Right cardiac atrium (tissue), 5 donors: ENCODE measurements at regions not wholly inside any gene's neighbourhood (a gene's known extent, or its start where the extent isn't known, plus 50 kb on each side); places are given as distances from the start of the nearest gene placed in this dataset.

Experiments used
- ATAC-seq, 2 donors: fragments of 200-7000 bp; cut with Tn5 transposase; one replicate each; pipeline versions ENCODE4 v1.8.0 to v1.9.1; 2020; ENCODE audit warnings: moderate library complexity in 2 of 2, mild to moderate bottlenecking in 1 of 2
- DNase-seq, 3 donors: peaks; one replicate each; pipeline ENCODE4 v3.0.0-alpha.2; 2020
- H3K27ac ChIP-seq: one replicate; pipeline ENCODE4 v1.5.1; 2013; ENCODE audit warnings: mild to moderate bottlenecking, low read length, control low read depth, moderate library complexity
- H3K27me3 ChIP-seq: one replicate; pipeline ENCODE4 v1.6.1; 2013; ENCODE audit not compliant: control insufficient read depth, insufficient read depth
- H3K4me1 ChIP-seq: one replicate; pipeline ENCODE4 v1.6.1; 2013; ENCODE audit warnings: low read length; ENCODE audit not compliant: control insufficient read depth, insufficient read depth
- H3K4me3 ChIP-seq: one replicate; pipeline ENCODE4 v1.5.1; 2013; ENCODE audit warnings: low read length, control low read depth
- H3K9me3 ChIP-seq: one replicate; pipeline ENCODE4 v1.6.1; 2013; ENCODE audit warnings: low read length; ENCODE audit not compliant: control insufficient read depth
- WGBS: extraction: QIAGEN DNeasy Blood & Tissue Kit; methylation state at CpG from one replicate; pipeline ENCODE4 v1.1.7; 2013; 5-methylcytosine and 5-hydroxymethylcytosine counted together
- intact Hi-C, 4 donors: fragments of 100-400 bp; cut with DNase I; formaldehyde crosslinking; loops; one replicate each; pipeline versions ENCODE4 v1.11.0 to v1.14.0; 2022 to 2023
- donor health status: healthy with polysubstance abuse.
- donor health status: DM: no; HTN: yes; CAD: no.
- donor health status: DM: no; HTN: no; CAD: no.
- donor health status: DM: no; HTN: yes; CAD: no; lungs with severe emphysema.
- donor health status: DM: yes; HTN: yes; CAD: no.

DNA sequence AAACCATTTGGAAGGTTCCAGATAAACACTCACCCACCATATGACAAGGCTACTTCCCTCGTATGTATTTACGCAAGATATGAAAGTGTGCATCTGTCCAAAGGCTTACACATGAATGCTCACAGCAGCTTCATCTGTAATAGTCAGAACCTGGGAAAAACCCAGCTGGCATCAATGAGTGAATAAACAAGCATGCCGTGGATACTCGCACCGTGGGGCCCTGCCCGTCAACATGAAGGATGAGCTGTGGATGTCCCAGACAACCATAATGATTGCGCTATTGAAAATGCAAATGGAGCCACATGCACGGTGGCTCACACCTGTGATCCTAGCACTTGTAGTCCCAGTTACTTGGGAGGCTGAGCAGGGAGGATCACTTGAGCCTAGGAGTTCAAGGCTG is 60.6 kb upstream of the FCN1 start:
- DNase-seq (no peak), ATAC-seq (no peak)
- intact Hi-C loops: loop anchor here in 1 of 4 donors (5.0 kb wide), 1 partner anchor 276 kb away; no protein-coding TSS in a partner anchor
- no peak overlapping the region for H3K4me3 ChIP-seq
- H3K9me3 ChIP-seq: no peaks in the 10 kb centered on the region
- 86% methylated on average over 8 of the region's 8 CpGs for WGBS
- H3K27me3 ChIP-seq: no peaks in the 10 kb centered on the region
- H3K27ac ChIP-seq: no peak overlapping the region
- H3K4me1 ChIP-seq: peaks cover 2% of the 10 kb centered on the region

DNA sequence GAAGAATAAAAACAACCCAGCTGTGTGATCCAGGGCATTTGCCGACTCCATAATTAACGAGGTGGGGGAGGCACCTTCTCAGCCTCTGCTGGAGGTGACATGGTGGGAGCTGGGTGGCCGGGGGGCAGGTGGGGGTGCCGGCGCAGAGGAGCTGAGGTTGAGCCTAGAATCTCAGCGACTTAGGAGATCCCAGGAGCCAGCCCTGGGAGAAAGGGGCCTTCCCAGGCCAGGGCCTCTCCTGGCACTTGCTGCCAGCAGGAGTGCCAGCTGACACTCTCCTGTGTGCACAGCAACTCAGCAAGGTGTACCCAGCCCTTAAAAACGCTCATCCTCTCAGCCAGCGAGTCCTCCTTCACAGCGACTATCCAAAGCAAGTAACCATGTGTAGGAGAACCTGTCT is 62.8 kb upstream of the FCN1 start:
- no peaks in the 10 kb centered on the region for H3K9me3 ChIP-seq
- DNase-seq (no peak), ATAC-seq (no peak)
- H3K4me3 ChIP-seq: no peak overlapping the region
- 84% methylated on average over 9 of the region's 9 CpGs for WGBS
- peaks cover 2% of the 10 kb centered on the region for H3K4me1 ChIP-seq
- intact Hi-C loops: loop anchor here in 2 of 4 donors (5.0 to 10.0 kb wide), 3 partner anchors 196 to 286 kb away; no protein-coding TSS in a partner anchor
- H3K27ac ChIP-seq: no peak overlapping the region
- no peaks in the 10 kb centered on the region for H3K27me3 ChIP-seq

DNA sequence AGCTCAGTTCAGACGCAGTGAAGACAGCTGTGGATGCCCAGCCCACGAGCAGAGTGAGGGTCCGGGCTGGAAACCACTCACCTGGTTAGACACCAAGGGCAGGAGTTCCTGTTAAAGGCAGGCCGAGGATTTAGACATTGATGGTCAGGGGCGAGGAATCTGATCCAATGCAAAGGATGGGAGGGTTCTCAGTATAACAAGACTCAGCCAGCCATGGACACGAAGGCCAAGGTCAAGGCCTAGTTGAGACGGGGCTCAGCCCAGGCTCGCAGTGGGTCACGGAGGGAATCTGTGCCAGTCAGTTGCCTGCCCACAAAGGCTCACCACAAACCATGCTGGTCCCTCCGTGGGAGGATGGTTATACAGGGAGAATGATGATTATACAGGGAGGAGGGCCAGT is 63.3 kb upstream of the FCN1 start:
- H3K27me3 ChIP-seq: no peaks in the 10 kb centered on the region
- H3K4me3 ChIP-seq: no peak overlapping the region
- intact Hi-C loops: loop anchor here in 2 of 4 donors (5.0 to 10.0 kb wide), 3 partner anchors 196 to 286 kb away; no protein-coding TSS in a partner anchor
- DNase-seq (no peak), ATAC-seq (no peak)
- H3K4me1 ChIP-seq: peaks cover 2% of the 10 kb centered on the region
- H3K27ac ChIP-seq: no peak overlapping the region
- WGBS: 82% methylated on average over 10 of the region's 10 CpGs
- H3K9me3 ChIP-seq: no peaks in the 10 kb centered on the region

DNA sequence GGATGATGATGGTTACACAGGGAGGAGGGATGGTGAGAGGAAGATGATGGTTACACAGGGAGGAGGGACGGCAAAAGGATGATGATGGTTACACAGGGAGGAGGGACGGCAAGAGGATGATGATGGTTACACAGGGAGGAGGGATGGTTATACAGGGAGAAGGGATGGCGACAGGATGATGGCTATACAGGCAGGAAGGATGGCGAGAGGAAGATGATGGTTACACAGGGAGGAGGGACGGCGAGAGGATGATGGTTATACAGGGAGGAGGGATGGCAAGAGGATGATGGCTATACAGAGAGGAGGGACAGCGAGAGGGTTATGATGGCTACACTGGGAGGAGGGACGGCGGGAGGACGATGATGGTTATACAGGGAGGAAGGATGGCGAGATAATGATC is 64.1 kb upstream of the FCN1 start:
- no peaks in the 10 kb centered on the region for H3K9me3 ChIP-seq
- ATAC-seq: no peak
- intact Hi-C loops: loop anchor here in 2 of 4 donors (5.0 to 10.0 kb wide), 3 partner anchors 197 to 287 kb away; no protein-coding TSS in a partner anchor
- no peak overlapping the region for H3K4me3 ChIP-seq
- no peak overlapping the region for H3K27ac ChIP-seq
- peaks cover 2% of the 10 kb centered on the region for H3K4me1 ChIP-seq
- 94% methylated on average over 11 of the region's 11 CpGs for WGBS
- DNase-seq: no peak
- no peaks in the 10 kb centered on the region for H3K27me3 ChIP-seq

DNA sequence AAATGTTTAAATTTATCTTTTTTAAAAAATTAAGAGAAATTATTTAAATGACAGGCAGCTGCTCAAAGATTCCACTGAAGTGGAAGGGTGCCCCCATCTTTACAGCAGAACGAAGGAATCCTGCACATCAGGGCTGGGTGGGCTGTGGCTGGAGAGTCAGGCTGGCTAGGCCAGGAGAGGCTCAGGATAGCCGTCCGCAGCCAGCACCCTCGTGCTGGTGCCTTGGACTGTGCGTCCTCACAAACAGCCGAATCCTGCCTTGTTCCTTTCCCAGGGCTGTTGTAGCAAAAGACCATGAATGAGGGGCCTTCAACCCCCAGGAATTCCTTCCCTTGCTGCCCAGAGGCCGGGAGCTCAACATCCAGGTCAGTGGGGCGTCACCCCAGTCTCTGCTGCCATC is 64.6 kb upstream of the FCN1 start:
- DNase-seq: no peak
- 81% methylated on average over 8 of the region's 8 CpGs for WGBS
- H3K9me3 ChIP-seq: peaks cover 2% of the 10 kb centered on the region
- peaks cover 2% of the 10 kb centered on the region for H3K4me1 ChIP-seq
- no peaks in the 10 kb centered on the region for H3K27me3 ChIP-seq
- ATAC-seq: no peak
- intact Hi-C loops: loop anchor here in 2 of 4 donors (5.0 to 10.0 kb wide), 3 partner anchors 198 to 288 kb away; no protein-coding TSS in a partner anchor
- H3K4me3 ChIP-seq: no peak overlapping the region
- H3K27ac ChIP-seq: no peak overlapping the region

DNA sequence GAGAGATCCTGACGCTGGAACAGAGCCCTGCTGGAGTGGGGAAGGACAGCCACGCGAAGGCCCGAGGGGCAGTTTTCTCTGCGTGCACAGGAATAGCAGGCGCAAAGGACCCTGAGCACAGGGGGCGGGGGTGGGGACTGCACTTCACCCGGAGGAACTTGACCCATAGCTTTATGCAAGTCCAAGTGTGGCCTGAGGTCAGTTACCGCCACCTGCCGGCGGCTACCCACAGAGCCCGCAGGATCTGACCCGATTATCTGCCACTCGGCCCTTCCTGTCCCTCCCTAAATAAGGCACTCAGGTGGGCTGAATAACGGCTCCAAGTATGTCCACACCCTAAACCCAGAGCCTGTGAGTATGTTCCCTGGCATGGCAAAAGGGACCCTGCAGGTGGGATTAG is 65.4 kb upstream of the FCN1 start:
- ATAC-seq (peak; percentile 46 to 60), DNase-seq (peak; percentile 40 to 82 (median 77))
- Histone ChIP-seq H3K27ac (no peak overlapping the region), H3K4me3 (no peak overlapping the region), H3K4me1 (peaks cover 2% of the 10 kb centered on the region), H3K9me3 (peaks cover 2% of the 10 kb centered on the region), H3K27me3 (no peaks in the 10 kb centered on the region)
- WGBS: 27% methylated on average over 15 of the region's 15 CpGs
- intact Hi-C loops: loop anchor here in 2 of 4 donors (5.0 to 10.0 kb wide), 3 partner anchors 198 to 288 kb away; no protein-coding TSS in a partner anchor

DNA sequence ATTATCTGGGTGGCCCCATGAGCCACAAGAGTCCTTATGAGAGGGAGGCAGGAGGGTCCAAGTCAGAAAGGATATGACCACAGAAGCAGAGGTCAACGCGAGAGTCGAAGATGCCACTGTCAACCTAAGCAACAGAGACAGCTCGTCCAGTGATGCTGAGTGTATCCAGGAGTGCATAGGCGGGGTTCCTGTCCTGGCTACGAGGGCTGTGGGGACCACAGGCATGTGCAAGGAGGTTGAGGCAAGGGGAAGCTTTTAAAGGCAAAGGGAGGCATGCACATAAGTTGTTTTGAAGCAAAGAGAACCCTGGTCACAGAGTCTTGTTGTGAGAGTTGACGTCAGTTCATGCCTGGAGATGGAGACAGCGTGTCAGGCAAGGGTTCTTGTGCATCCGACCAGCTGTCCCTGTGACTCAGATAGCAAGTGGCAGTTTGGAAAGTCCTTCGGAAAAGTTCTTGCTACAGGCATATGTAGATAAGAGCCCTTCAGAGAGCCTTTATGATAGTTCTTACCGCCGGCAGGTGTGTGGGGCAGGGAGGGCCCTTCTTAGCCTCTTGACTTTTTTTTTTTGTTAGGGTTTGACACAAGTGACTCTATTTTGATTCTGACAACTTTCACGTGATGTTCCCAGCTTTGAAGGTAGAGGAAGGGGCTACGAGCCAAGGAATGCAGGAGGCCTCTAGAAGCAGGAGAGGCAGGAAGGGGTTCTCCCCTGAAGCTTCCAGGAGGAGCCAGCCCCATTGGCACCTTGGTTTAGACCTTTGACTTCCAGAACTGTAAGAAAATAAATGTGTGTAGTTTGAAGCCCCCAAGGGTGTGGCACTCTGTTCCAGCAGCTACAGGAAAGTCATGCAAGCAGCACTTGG is 66.0 kb upstream of the FCN1 start:
- H3K4me1 ChIP-seq: peaks cover 2% of the 10 kb centered on the region
- ATAC-seq (no peak), DNase-seq (no peak)
- no peaks in the 10 kb centered on the region for H3K27me3 ChIP-seq
- H3K27ac ChIP-seq: no peak overlapping the region
- H3K4me3 ChIP-seq: no peak overlapping the region
- H3K9me3 ChIP-seq: peaks cover 2% of the 10 kb centered on the region
- intact Hi-C loops: loop anchor here in 2 of 4 donors (5.0 to 10.0 kb wide), 3 partner anchors 199 to 289 kb away; no protein-coding TSS in a partner anchor
- 77% methylated on average over 14 of the region's 14 CpGs for WGBS

DNA sequence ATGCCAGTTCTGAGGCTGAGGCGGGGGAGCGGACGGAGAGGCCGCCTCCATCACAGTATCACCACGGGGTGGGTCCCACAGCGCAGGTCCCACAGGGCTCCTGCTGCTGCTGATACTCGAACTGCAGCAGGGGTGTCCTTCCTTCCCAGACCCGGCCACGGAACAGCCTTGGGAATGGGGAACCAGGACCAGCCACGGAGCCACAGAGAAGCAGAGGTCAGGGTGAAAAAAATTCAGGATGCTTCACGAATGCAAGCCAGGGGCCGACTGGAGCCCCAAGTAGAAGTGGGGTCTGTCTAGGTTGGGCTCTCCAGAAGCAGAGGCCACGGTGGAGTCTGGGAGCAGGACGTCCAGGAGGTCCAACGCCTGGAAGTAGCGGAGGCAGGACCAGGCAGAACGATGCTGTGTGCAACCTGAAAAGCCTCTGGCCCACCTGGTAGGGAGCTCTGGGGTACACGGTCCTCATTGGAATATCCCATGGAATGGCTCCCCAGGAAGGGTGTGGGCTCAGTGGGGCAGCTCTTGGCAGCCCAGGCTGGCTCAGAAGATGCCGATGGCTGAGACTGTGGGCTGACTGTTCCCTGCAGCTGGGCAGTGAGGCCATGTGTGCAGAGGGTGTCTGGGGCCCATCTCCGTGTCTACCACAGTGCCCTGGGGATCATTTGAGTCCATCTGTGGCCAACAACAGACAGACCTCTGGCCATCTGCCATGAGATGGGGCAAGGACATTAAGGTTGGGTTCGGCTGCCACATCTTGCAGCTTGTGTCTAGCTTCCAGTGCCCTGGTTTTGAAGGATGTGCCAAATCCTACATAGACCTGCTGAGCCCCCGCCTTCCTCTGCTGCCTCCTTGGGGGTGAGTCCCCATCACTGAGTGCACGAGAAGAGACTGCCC is 66.9 kb upstream of the FCN1 start:
- Histone ChIP-seq H3K27me3 (no peaks in the 10 kb centered on the region), H3K4me3 (no peak overlapping the region)
- peak in 1 of 2 donors; percentile 18 for ATAC-seq

DNA sequence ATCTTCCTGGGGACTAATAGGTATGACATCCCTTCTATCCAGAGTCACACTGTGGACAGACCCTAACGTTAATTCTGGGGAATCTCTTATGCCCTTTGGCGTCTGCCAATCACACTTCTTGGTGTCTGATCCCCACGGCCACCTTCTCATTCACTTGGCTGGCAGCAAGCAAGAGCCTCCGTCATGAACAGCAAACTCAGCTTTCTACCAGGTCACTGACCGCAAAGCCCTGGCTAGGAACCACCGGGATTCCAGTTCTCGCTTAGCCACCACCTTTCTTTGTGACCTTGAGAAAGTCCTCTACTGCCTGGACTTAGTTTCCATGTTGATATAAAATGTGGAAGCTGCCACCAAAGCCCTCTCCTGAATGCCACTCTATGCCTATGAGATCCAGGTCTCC is 67.7 kb upstream of the FCN1 start:
- Histone ChIP-seq H3K9me3 (peaks cover 2% of the 10 kb centered on the region), H3K27ac (no peak overlapping the region), H3K4me3 (no peak overlapping the region), H3K4me1 (peaks cover 2% of the 10 kb centered on the region), H3K27me3 (no peaks in the 10 kb centered on the region)
- intact Hi-C loops: loop anchor here in 1 of 4 donors (10.0 kb wide), 2 partner anchors 201 to 291 kb away; no protein-coding TSS in a partner anchor
- WGBS: 89% methylated on average over 7 of the region's 7 CpGs
- ATAC-seq (no peak), DNase-seq (no peak)

More for the DNA sequence above, 66.9 kb upstream of the FCN1 start:
- Histone ChIP-seq H3K4me1 (peaks cover 2% of the 10 kb centered on the region), H3K9me3 (peaks cover 2% of the 10 kb centered on the region), H3K27ac (no peak overlapping the region)
- WGBS: 85% methylated on average over 23 of the region's 23 CpGs
- intact Hi-C loops: loop anchor here in 2 of 4 donors (5.0 to 10.0 kb wide), 3 partner anchors 200 to 290 kb away; no protein-coding TSS in a partner anchor
- peak in 1 of 3 donors; percentile 23 for DNase-seq

DNA sequence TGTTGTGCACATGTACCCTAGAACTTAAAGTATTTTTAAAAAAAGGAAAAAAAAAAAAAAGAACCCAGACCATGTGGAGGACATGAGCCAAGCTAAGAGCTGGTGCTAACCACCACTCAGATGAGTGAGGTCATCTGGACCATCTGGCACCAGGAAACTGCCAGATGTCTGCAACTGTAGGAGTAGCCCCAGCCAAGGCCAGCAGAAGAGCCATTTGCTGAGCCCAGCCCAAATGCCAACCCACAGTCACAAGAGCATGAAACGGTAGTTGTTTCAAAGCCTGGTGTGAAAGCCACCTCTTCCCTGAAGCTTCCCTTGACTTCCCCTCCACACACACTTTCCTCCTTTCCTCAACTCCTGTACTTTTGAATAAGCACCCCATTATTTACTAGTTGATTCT is 69.2 kb upstream of the FCN1 start:
- no peak overlapping the region for H3K27ac ChIP-seq
- peaks cover 2% of the 10 kb centered on the region for H3K4me1 ChIP-seq
- H3K9me3 ChIP-seq: peaks cover 2% of the 10 kb centered on the region
- no peaks in the 10 kb centered on the region for H3K27me3 ChIP-seq
- no peak for ATAC-seq
- DNase-seq: no peak
- intact Hi-C loops: loop anchor here in 1 of 4 donors (10.0 kb wide), 2 partner anchors 202 to 292 kb away; no protein-coding TSS in a partner anchor
- H3K4me3 ChIP-seq: no peak overlapping the region
- 85% methylated on average over 1 of the region's 1 CpG for WGBS
